ENCODE measurements at regions not wholly inside any gene's neighbourhood (a gene's known extent, or its start where the extent isn't known, plus 50 kb on each side); places are given as distances from the start of the nearest gene placed in this dataset.

- TF ChIP-seq POLR2A (IDR thresholded peaks at IDR 0.05) (no peak), CTCF (IDR thresholded peaks at IDR 0.05) (no peak), POLR2AphosphoS5 (IDR thresholded peaks at IDR 0.05) (no peak)
- intact Hi-C loops (cut with DNase I; ENCODE audit: low total_unique reads) = no loop called here
- Histone ChIP-seq H3K27me3 (peaks cover 0 to 5% of the 10 kb centered on the region in 2 donors), H3K27ac (no peak overlapping the region), H3K4me3 (no peak overlapping the region), H3K4me1 (no peaks in the 10 kb centered on the region), H3K9me3 (no peaks in the 10 kb centered on the region), H3K36me3 (no peaks in the 10 kb centered on the region)
- DNase-seq (ENCODE audit: low spot score in 2 of 2) = no peak
Observed at GRCh38 chr22:44404341-44405020, 91.7 kb upstream of the SHISAL1 start.

- TF ChIP-seq POLR2A (IDR thresholded peaks at IDR 0.05) (no peak), POLR2AphosphoS5 (IDR thresholded peaks at IDR 0.05) (no peak), CTCF (IDR thresholded peaks at IDR 0.05) (no peak)
- intact Hi-C loops (cut with DNase I; ENCODE audit: low total_unique reads) = no loop called here
- Histone ChIP-seq H3K4me3 (no peak overlapping the region), H3K27ac (no peak overlapping the region), H3K27me3 (peaks cover 0 to 5% of the 10 kb centered on the region in 2 donors), H3K9me3 (no peaks in the 10 kb centered on the region), H3K36me3 (no peaks in the 10 kb centered on the region), H3K4me1 (no peaks in the 10 kb centered on the region)
- DNase-seq (ENCODE audit: low spot score in 2 of 2) = peak in 1 of 2 donors; percentile 33
Observed at GRCh38 chr22:44403602-44404329, 91.0 kb upstream of the SHISAL1 start.

- Histone ChIP-seq H3K9me3 (no peaks in the 10 kb centered on the region), H3K4me3 (no peak overlapping the region), H3K27me3 (peaks cover 0 to 5% of the 10 kb centered on the region in 2 donors), H3K4me1 (no peaks in the 10 kb centered on the region), H3K27ac (no peak overlapping the region), H3K36me3 (no peaks in the 10 kb centered on the region)
- intact Hi-C loops (cut with DNase I; ENCODE audit: low total_unique reads) = no loop called here
- DNase-seq (ENCODE audit: low spot score in 2 of 2) = peak in 1 of 2 donors; percentile 27
- TF ChIP-seq POLR2AphosphoS5 (IDR thresholded peaks at IDR 0.05) (no peak), CTCF (IDR thresholded peaks at IDR 0.05) (no peak), POLR2A (IDR thresholded peaks at IDR 0.05) (no peak)
Observed at GRCh38 chr22:44403166-44403565, 90.4 kb upstream of the SHISAL1 start.

- DNase-seq (ENCODE audit: low spot score in 2 of 2) = peak in 1 of 2 donors; percentile 24
Observed at GRCh38 chr22:44402196-44403111, 89.7 kb upstream of the SHISAL1 start.

More at GRCh38 chr22:44402196-44403111, 89.7 kb upstream of the SHISAL1 start:
- Histone ChIP-seq H3K4me3 (no peak overlapping the region), H3K9me3 (no peaks in the 10 kb centered on the region), H3K27me3 (peaks cover 0 to 5% of the 10 kb centered on the region in 2 donors), H3K36me3 (no peaks in the 10 kb centered on the region), H3K27ac (no peak overlapping the region), H3K4me1 (no peaks in the 10 kb centered on the region)
- intact Hi-C loops (cut with DNase I; ENCODE audit: low total_unique reads) = no loop called here
- TF ChIP-seq POLR2AphosphoS5 (IDR thresholded peaks at IDR 0.05) (no peak), POLR2A (IDR thresholded peaks at IDR 0.05) (no peak), CTCF (IDR thresholded peaks at IDR 0.05) (no peak)
